Keratinocyte (primary cell): ENCODE measurements at regions not wholly inside any gene's neighbourhood (a gene's known extent, or its start where the extent isn't known, plus 50 kb on each side); places are given as distances from the start of the nearest gene placed in this dataset.

Experiments
- DNase-seq: peaks from one replicate; pipeline ENCODE4 v3.0.0-alpha.2; 2011; ENCODE audit warnings: low read depth, missing footprints, low spot score
- FAIRE-seq: peaks from 2 replicates; lab custom pipeline; 2011; peaks lifted over from hg19 to GRCh38; lab: Jason Lieb, UNC
- H2AFZ ChIP-seq: 2 replicates; pipeline ENCODE4 v1.6.0; 2012; ENCODE audit warnings: low read length, control low read depth, inconsistent platforms; ENCODE audit not compliant: control insufficient read depth
- H3K27ac ChIP-seq: 2 replicates; pipeline ENCODE4 v1.5.1; 2011; ENCODE audit warnings: low read length; ENCODE audit not compliant: control insufficient read depth, insufficient read depth
- H3K27me3 ChIP-seq: 3 replicates; pipeline ENCODE4 v1.6.0; 2011; ENCODE audit warnings: low read length; ENCODE audit not compliant: control insufficient read depth, insufficient read depth; ENCODE audit errors: extremely low read depth
- H3K36me3 ChIP-seq, 2 experiments: 2 replicates in 1 of 2; 3 replicates in 1 of 2; pipeline ENCODE4 v1.5.1; 2011; ENCODE audit warnings: low read length in 2 of 2, mild to moderate bottlenecking in 1 of 2; ENCODE audit not compliant: control insufficient read depth in 2 of 2, insufficient read depth in 2 of 2; ENCODE audit errors: extremely low read depth in 1 of 2
- H3K4me1 ChIP-seq: 3 replicates; pipeline ENCODE4 v1.5.1; 2011; ENCODE audit warnings: low read length; ENCODE audit not compliant: control insufficient read depth, insufficient read depth; ENCODE audit errors: extremely low read depth
- H3K4me2 ChIP-seq: 3 replicates; pipeline ENCODE4 v1.6.0; 2011; ENCODE audit warnings: low read depth, low read length; ENCODE audit not compliant: control insufficient read depth, insufficient read depth; ENCODE audit errors: extremely low read depth
- H3K4me3 ChIP-seq, 3 experiments: fragments of 200-600 bp in 1 of 3; sonication (generic) in 1 of 3; 2 replicates in 2 of 3; 3 replicates in 1 of 3; pipeline ENCODE4 v1.5.1; 2011 to 2016; ENCODE audit warnings: low read length in 3 of 3, mild to moderate bottlenecking in 3 of 3, control low read depth in 2 of 3, inconsistent platforms in 1 of 3, low read depth in 1 of 3, mixed read lengths in 1 of 3, mixed run types in 1 of 3, moderate library complexity in 1 of 3; ENCODE audit not compliant: control insufficient read depth in 2 of 3, insufficient read depth in 2 of 3; ENCODE audit errors: extremely low read depth in 1 of 3
- H3K79me2 ChIP-seq: 2 replicates; pipeline ENCODE4 v1.6.0; 2012; ENCODE audit warnings: low read length; ENCODE audit not compliant: control insufficient read depth, insufficient read depth
- H3K9ac ChIP-seq: 3 replicates; pipeline ENCODE4 v1.6.0; 2011; ENCODE audit warnings: low read length; ENCODE audit not compliant: control insufficient read depth, insufficient read depth; ENCODE audit errors: extremely low read depth
- H3K9me1 ChIP-seq: 3 replicates; pipeline ENCODE4 v1.6.0; 2011; ENCODE audit warnings: low read length; ENCODE audit not compliant: control insufficient read depth, insufficient read depth; ENCODE audit errors: extremely low read depth
- H3K9me3 ChIP-seq: 2 replicates; pipeline ENCODE4 v1.5.1; 2012; ENCODE audit warnings: low read depth, low read length; ENCODE audit not compliant: control insufficient read depth
- H4K20me1 ChIP-seq: 3 replicates; pipeline ENCODE4 v1.6.0; 2011; ENCODE audit warnings: low read length; ENCODE audit not compliant: control insufficient read depth, insufficient read depth; ENCODE audit errors: extremely low read depth
- CTCF ChIP-seq, 3 experiments: IDR thresholded peaks in 1 of 3; conservative IDR thresholded peaks in 1 of 3; optimal IDR thresholded peaks in 1 of 3; 2 replicates in 2 of 3; 3 replicates in 1 of 3; pipeline versions ENCODE3 to v1.5.1; 2011; ENCODE audit warnings: low read length in 3 of 3, mild to moderate bottlenecking in 3 of 3, moderate library complexity in 2 of 3, control low read depth in 1 of 3, inconsistent platforms in 1 of 3; ENCODE audit not compliant: insufficient read depth in 2 of 3; ENCODE audit errors: extremely low read depth in 1 of 3
- EZH2 ChIP-seq: IDR thresholded peaks from one replicate; pipeline ENCODE4 v1.6.1; 2012; ENCODE audit warnings: inconsistent platforms, mild to moderate bottlenecking, low read length, moderate library complexity
- dilution Hi-C: fragments of 300-500 bp; cut with MboI; formaldehyde crosslinking; loops from one replicate; pipeline ENCODE4 v1.7.0; 2020; ENCODE audit warnings: low sequenced_read_pairs; ENCODE audit not compliant: extremely low pct_ligation_motif_present

GRCh38 chr18:1011349-1011748 lies 106.7 kb downstream of the ADCYAP1 start:
- dilution Hi-C loops: no loop called here

GRCh38 chr18:1012775-1013174 lies 108.1 kb downstream of the ADCYAP1 start:
- no peak for FAIRE-seq
- no peak for TF ChIP-seq CTCF (optimal IDR thresholded peaks at IDR 0.05 in 1 of 3, IDR thresholded peaks at IDR 0.05 in 1 of 3, conservative IDR thresholded peaks at IDR 0.05 in 1 of 3; ENCODE audit: extremely low read depth in 1 of 3, insufficient read depth in 2 of 3, low read length in 3 of 3)
- TF ChIP-seq EZH2: no peak

More at GRCh38 chr18:1011349-1011748, 106.7 kb downstream of the ADCYAP1 start:
- Histone ChIP-seq H3K27ac (no peak overlapping the region), H4K20me1 (no peaks in the 10 kb centered on the region), H3K27me3 (no peaks in the 10 kb centered on the region), H3K4me1 (no peaks in the 10 kb centered on the region), H3K9ac (no peak overlapping the region), H3K79me2 (no peaks in the 10 kb centered on the region), H3K36me3 (no peaks in the 10 kb centered on the region), H2AFZ (no peak overlapping the region), H3K4me3 (no peak overlapping the region), H3K9me1 (no peaks in the 10 kb centered on the region), H3K9me3 (no peaks in the 10 kb centered on the region), H3K4me2 (no peak overlapping the region)
- FAIRE-seq: no peak
- TF ChIP-seq CTCF (optimal IDR thresholded peaks at IDR 0.05 in 1 of 3, IDR thresholded peaks at IDR 0.05 in 1 of 3, conservative IDR thresholded peaks at IDR 0.05 in 1 of 3; ENCODE audit: extremely low read depth in 1 of 3, insufficient read depth in 2 of 3, low read length in 3 of 3) (no peak), EZH2 (no peak)
- no peak for DNase-seq

More at GRCh38 chr18:1012775-1013174, 108.1 kb downstream of the ADCYAP1 start:
- H3K4me3 ChIP-seq: no peak overlapping the region
- H4K20me1 ChIP-seq: no peaks in the 10 kb centered on the region
- no peaks in the 10 kb centered on the region for H3K9me1 ChIP-seq
- H3K9ac ChIP-seq: no peak overlapping the region
- no peaks in the 10 kb centered on the region for H3K79me2 ChIP-seq
- H3K27me3 ChIP-seq: no peaks in the 10 kb centered on the region
- H2AFZ ChIP-seq: no peak overlapping the region
- no peaks in the 10 kb centered on the region for H3K4me1 ChIP-seq
- dilution Hi-C loops: no loop called here
- no peak for DNase-seq
- no peaks in the 10 kb centered on the region for H3K36me3 ChIP-seq
- no peak overlapping the region for H3K4me2 ChIP-seq
- H3K9me3 ChIP-seq: no peaks in the 10 kb centered on the region
- H3K27ac ChIP-seq: no peak overlapping the region
